ENCODE measurements at regions not wholly inside any gene's neighbourhood (a gene's known extent, or its start where the extent isn't known, plus 50 kb on each side); places are given as distances from the start of the nearest gene placed in this dataset.
"Not testable (repeated sequence)": the region's sequence is repeated elsewhere in the genome, so short reads cannot be mapped to it uniquely, and the experiment has no call there.

DNA sequence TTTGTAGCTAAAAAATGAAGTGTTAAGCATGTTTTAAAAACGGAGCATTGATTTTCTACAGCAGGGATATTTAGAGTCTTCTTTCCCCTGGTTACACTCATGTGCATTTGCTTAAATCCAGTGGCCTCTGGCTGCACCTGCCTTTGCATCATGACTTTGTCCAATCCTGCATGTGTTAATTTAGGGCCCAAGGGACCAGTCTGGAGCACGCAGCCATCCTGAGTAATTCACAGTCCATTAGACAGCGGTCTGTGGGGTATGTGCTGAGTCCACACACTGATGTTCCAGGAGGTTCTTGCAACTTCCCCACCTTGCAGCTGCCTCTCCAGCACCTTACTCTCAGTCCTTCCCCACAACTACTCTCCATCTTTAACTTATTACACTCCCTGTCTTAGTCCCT is 60.7 kb upstream of the DPP6 start:
- not testable (repeated sequence) for TF ChIP-seq EP300, POLR2AphosphoS5, POLR2A (IDR thresholded peaks at IDR 0.05)
- TF ChIP-seq, protein P1, sequence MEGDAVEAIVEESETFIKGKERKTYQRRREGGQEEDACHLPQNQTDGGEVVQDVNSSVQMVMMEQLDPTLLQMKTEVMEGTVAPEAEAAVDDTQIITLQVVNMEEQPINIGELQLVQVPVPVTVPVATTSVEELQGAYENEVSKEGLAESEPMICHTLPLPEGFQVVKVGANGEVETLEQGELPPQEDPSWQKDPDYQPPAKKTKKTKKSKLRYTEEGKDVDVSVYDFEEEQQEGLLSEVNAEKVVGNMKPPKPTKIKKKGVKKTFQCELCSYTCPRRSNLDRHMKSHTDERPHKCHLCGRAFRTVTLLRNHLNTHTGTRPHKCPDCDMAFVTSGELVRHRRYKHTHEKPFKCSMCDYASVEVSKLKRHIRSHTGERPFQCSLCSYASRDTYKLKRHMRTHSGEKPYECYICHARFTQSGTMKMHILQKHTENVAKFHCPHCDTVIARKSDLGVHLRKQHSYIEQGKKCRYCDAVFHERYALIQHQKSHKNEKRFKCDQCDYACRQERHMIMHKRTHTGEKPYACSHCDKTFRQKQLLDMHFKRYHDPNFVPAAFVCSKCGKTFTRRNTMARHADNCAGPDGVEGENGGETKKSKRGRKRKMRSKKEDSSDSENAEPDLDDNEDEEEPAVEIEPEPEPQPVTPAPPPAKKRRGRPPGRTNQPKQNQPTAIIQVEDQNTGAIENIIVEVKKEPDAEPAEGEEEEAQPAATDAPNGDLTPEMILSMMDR (IDR thresholded peaks at IDR 0.05), result not testable (repeated sequence)
